Spleen (tissue), 11 donors: ENCODE measurements at regions not wholly inside any gene's neighbourhood (a gene's known extent, or its start where the extent isn't known, plus 50 kb on each side); places are given as distances from the start of the nearest gene placed in this dataset.

Experiments
- DNase-seq: peaks from one replicate; pipeline ENCODE4 v3.0.0-alpha.2; 2020
- H3K27ac ChIP-seq, 8 donors: fragments of 200-600 bp; sonication (generic) in 7 of 8; 1 replicate in 4 of 8; 2 replicates in 4 of 8; pipeline versions ENCODE4 v1.5.0 to v1.8.0; 2016 to 2021; ENCODE audit warnings: inconsistent platforms in 4 of 8, mild to moderate bottlenecking in 4 of 8, moderate library complexity in 1 of 8
- H3K27me3 ChIP-seq, 7 donors: fragments of 200-600 bp; sonication (generic) in 6 of 7; replicated peaks in 1 of 7; 1 replicate in 4 of 7; 2 replicates in 3 of 7; pipeline versions ENCODE4 v1.5.0 to v1.8.0; 2016 to 2021; ENCODE audit warnings: inconsistent platforms in 3 of 7, mild to moderate bottlenecking in 1 of 7
- H3K36me3 ChIP-seq, 6 donors: fragments of 200-600 bp; sonication (generic) in 5 of 6; 1 replicate in 4 of 6; 2 replicates in 2 of 6; pipeline versions ENCODE4 v1.5.0 to v1.8.0; 2016 to 2021; ENCODE audit warnings: inconsistent platforms in 2 of 6
- H3K4me1 ChIP-seq, 6 donors: fragments of 200-600 bp; sonication (generic) in 5 of 6; 1 replicate in 3 of 6; 2 replicates in 3 of 6; pipeline versions ENCODE4 v1.5.0 to v1.8.0; 2016 to 2021; ENCODE audit warnings: inconsistent platforms in 3 of 6
- H3K4me3 ChIP-seq, 8 donors: fragments of 200-600 bp; sonication (generic) in 7 of 8; 1 replicate in 4 of 8; 2 replicates in 4 of 8; pipeline versions ENCODE4 v1.5.0 to v1.8.0; 2016 to 2021; ENCODE audit warnings: inconsistent platforms in 4 of 8, mild to moderate bottlenecking in 4 of 8, moderate library complexity in 2 of 8
- H3K9me3 ChIP-seq, 8 donors: fragments of 200-600 bp; sonication (generic) in 7 of 8; 1 replicate in 4 of 8; 2 replicates in 4 of 8; pipeline versions ENCODE4 v1.5.0 to v1.8.0; 2016 to 2021; ENCODE audit warnings: inconsistent platforms in 4 of 8
- POLR2A ChIP-seq, 3 donors: fragments of 450-650 bp; IDR thresholded peaks; one replicate each; pipeline ENCODE4 v1.5.1; 2017; ENCODE audit warnings: antibody characterized with exemption in 3 of 3, mild to moderate bottlenecking in 1 of 3
- POLR2AphosphoS5 ChIP-seq, 3 donors: sonication (generic); formaldehyde crosslinking; IDR thresholded peaks; one replicate each; pipeline ENCODE4 v1.5.1; 2017; ENCODE audit warnings: antibody characterized with exemption in 3 of 3
- WGBS, 5 donors: extraction: QIAGEN DNeasy Blood & Tissue Kit in 3 of 5; methylation state at CpG; one replicate each; pipeline versions ENCODE4 v1.1.5 to v1.1.7; 2013 to 2018; 5-methylcytosine and 5-hydroxymethylcytosine counted together
- intact Hi-C: fragments of 100-400 bp; cut with DNase I; formaldehyde crosslinking; loops from one replicate; pipeline ENCODE4 v1.15.0; 2023; ENCODE audit warnings: low total_unique reads
- TF ChIP-seq, protein P1 (sequence below), 11 experiments: fragments of 200-600 bp in 7 of 11; fragments of 450-650 bp in 4 of 11; sonication (generic) in 4 of 11; IDR thresholded peaks in 8 of 11; conservative IDR thresholded peaks in 3 of 11; 1 replicate in 7 of 11; 2 replicates in 4 of 11; pipeline versions ENCODE4 v1.4.0 to v1.8.0; 2016 to 2021; ENCODE audit warnings: antibody characterized with exemption in 11 of 11, inconsistent platforms in 4 of 11, mild to moderate bottlenecking in 1 of 11
- donor health status: healthy with polysubstance abuse.
- donor health status: DM: no; HTN: no; CAD: no; lungs with moderate emphysema.
- donor health status: DM: no; HTN: no; CAD: no.
- donor health status: Bipolar disorder and iron deficiency.
- donor health status: healthy.
- donor health status: DM: no; HTN: no; CAD: no.
- donor health status: DM: yes; HTN: yes; CAD: no.

- no peak for TF ChIP-seq POLR2AphosphoS5 (IDR thresholded peaks at IDR 0.05)
- TF ChIP-seq, protein P1, sequence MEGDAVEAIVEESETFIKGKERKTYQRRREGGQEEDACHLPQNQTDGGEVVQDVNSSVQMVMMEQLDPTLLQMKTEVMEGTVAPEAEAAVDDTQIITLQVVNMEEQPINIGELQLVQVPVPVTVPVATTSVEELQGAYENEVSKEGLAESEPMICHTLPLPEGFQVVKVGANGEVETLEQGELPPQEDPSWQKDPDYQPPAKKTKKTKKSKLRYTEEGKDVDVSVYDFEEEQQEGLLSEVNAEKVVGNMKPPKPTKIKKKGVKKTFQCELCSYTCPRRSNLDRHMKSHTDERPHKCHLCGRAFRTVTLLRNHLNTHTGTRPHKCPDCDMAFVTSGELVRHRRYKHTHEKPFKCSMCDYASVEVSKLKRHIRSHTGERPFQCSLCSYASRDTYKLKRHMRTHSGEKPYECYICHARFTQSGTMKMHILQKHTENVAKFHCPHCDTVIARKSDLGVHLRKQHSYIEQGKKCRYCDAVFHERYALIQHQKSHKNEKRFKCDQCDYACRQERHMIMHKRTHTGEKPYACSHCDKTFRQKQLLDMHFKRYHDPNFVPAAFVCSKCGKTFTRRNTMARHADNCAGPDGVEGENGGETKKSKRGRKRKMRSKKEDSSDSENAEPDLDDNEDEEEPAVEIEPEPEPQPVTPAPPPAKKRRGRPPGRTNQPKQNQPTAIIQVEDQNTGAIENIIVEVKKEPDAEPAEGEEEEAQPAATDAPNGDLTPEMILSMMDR (IDR thresholded peaks at IDR 0.05 in 8 of 11, conservative IDR thresholded peaks at IDR 0.05 in 3 of 11) = no peak
- no peak for TF ChIP-seq POLR2A (IDR thresholded peaks at IDR 0.05)
- Histone ChIP-seq H3K27me3 (no peaks in the 10 kb centered on the region), H3K4me3 (no peak overlapping the region), H3K27ac (no peak overlapping the region), H3K9me3 (no peaks in the 10 kb centered on the region), H3K36me3 (no peaks in the 10 kb centered on the region), H3K4me1 (no peaks in the 10 kb centered on the region)
- no peak for DNase-seq
- intact Hi-C loops = no loop called here
- 86 to 90% (median 89%) methylated on average over 2 of the region's 2 CpGs for WGBS, 5 donors
Observed at GRCh38 chr3:163915280-163915679, 1163.0 kb downstream of the SI start.

DNA sequence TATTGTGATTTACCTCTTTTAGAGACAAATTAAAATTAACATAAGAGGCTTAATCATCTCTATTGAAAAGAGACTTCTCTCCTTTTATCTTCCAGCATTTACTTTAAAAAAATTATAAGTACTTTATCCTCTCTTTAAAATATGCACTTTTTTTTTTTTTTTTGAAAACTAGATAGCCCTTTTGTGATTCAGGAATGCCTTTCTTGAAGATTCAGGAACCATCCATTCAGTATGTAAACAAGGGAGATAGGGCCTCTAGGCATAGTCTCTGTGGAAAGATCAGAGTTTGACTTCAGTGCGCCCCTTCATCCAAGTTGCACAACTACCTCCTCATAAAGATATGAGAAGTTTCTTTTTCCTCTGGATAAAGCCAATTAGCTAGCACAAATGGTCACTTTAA lies 1163.7 kb downstream of the SI start:
- Histone ChIP-seq H3K27me3 (no peaks in the 10 kb centered on the region), H3K27ac (no peak overlapping the region), H3K4me1 (no peaks in the 10 kb centered on the region), H3K36me3 (no peaks in the 10 kb centered on the region), H3K4me3 (no peak overlapping the region), H3K9me3 (peaks cover 0 to 4% (median 0%) of the 10 kb centered on the region in 8 donors)
- WGBS, 5 donors = 87 to 100% (median 91%) methylated on average over 1 of the region's 1 CpG
- TF ChIP-seq POLR2A (IDR thresholded peaks at IDR 0.05) = no peak
- TF ChIP-seq, protein P1 (IDR thresholded peaks at IDR 0.05 in 8 of 11, conservative IDR thresholded peaks at IDR 0.05 in 3 of 11) = no peak
- no peak for TF ChIP-seq POLR2AphosphoS5 (IDR thresholded peaks at IDR 0.05)
- DNase-seq = no peak
- intact Hi-C loops = no loop called here

GRCh38 chr3:163891771-163892170 lies 1186.5 kb downstream of the SI start:
- no peak overlapping the region for H3K4me3 ChIP-seq
- TF ChIP-seq POLR2AphosphoS5 (IDR thresholded peaks at IDR 0.05) (no peak), POLR2A (IDR thresholded peaks at IDR 0.05) (no peak)
- TF ChIP-seq, protein P1 (IDR thresholded peaks at IDR 0.05 in 8 of 11, conservative IDR thresholded peaks at IDR 0.05 in 3 of 11) = no peak
- H3K9me3 ChIP-seq = no peaks in the 10 kb centered on the region
- no peak overlapping the region for H3K27ac ChIP-seq
- no peak for DNase-seq
- H3K27me3 ChIP-seq = no peaks in the 10 kb centered on the region
- intact Hi-C loops = no loop called here
- H3K36me3 ChIP-seq = no peaks in the 10 kb centered on the region
- H3K4me1 ChIP-seq = no peaks in the 10 kb centered on the region
- WGBS, 5 donors = 80 to 88% (median 87%) methylated on average over 7 of the region's 7 CpGs

DNA sequence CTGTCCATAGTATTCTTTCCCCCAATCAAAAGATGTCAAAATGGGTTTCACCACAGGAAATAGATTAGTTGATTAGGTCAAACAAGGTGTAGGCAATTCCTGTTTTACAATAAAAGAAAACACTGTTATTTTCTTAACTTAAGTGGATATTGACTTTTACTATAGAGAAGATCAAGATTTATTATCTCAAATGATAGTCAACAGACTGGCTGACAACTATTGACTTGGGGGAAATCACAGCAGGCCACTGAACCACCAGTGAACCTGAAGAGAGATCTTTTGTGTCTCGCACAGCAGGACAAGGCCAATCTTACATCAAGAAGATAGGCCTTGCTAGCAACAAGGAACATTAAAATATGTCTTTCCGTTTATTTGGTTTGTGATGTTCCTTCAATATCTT lies 1187.6 kb downstream of the SI start:
- WGBS, 5 donors = 46 to 87% (median 83%) methylated on average over 2 of the region's 2 CpGs
- intact Hi-C loops = no loop called here
- Histone ChIP-seq H3K36me3 (no peaks in the 10 kb centered on the region), H3K9me3 (no peaks in the 10 kb centered on the region), H3K4me1 (no peaks in the 10 kb centered on the region), H3K4me3 (no peak overlapping the region), H3K27ac (no peak overlapping the region), H3K27me3 (no peaks in the 10 kb centered on the region)
- TF ChIP-seq POLR2A (IDR thresholded peaks at IDR 0.05) (no peak), POLR2AphosphoS5 (IDR thresholded peaks at IDR 0.05) (no peak)
- TF ChIP-seq, protein P1 (IDR thresholded peaks at IDR 0.05 in 8 of 11, conservative IDR thresholded peaks at IDR 0.05 in 3 of 11) = no peak
- DNase-seq = no peak
